HG02763 (cell line): ENCODE measurements at regions not wholly inside any gene's neighbourhood (a gene's known extent, or its start where the extent isn't known, plus 50 kb on each side); places are given as distances from the start of the nearest gene placed in this dataset.

Experiments
- ATAC-seq: cut with Tn5 transposase; IDR thresholded peaks from one replicate; pipeline ENCODE4 v1.9.1; 2021; ENCODE audit warnings: mild to moderate bottlenecking, moderate library complexity; ENCODE audit not compliant: unreplicated experiment

DNA sequence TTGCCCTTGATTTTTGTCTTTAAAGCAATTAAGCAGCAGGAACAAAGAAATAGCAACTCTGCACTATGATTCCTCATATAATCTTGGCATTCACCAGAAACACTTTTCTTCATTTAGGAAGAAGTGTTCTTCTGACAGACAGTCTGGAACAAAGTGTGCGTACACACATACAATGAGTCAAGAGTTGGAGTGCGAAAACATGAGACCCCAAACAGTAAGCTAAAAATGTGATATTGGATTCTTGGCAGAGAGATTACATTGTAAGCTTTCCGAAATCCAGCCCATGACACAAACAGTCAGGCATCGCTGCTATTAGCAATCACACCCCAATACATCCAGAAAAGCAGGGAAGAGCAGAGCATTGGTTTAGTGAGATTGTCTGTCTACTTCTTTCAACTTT lies 306.7 kb upstream of the TBC1D5 start:
- ATAC-seq = no peak

DNA sequence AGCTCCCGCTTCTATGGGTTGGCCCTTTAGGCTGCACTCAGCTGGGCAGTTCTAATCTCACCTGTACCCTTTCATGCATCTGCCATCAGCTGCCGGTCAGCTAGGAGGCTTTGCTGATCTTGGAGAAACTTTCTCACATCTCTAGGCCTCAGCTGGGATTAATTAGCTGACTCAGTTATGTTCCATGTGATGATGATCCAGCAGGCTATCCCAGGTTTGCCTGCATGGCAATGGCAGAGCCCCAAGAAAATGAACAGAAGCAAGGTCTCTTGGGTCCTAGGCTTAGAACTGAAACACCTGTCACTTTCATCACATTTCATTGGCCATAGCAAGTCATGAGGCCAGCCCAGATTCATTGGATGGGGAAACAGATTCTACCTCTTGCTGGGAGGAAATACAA lies 304.6 kb upstream of the TBC1D5 start:
- no peak for ATAC-seq

DNA sequence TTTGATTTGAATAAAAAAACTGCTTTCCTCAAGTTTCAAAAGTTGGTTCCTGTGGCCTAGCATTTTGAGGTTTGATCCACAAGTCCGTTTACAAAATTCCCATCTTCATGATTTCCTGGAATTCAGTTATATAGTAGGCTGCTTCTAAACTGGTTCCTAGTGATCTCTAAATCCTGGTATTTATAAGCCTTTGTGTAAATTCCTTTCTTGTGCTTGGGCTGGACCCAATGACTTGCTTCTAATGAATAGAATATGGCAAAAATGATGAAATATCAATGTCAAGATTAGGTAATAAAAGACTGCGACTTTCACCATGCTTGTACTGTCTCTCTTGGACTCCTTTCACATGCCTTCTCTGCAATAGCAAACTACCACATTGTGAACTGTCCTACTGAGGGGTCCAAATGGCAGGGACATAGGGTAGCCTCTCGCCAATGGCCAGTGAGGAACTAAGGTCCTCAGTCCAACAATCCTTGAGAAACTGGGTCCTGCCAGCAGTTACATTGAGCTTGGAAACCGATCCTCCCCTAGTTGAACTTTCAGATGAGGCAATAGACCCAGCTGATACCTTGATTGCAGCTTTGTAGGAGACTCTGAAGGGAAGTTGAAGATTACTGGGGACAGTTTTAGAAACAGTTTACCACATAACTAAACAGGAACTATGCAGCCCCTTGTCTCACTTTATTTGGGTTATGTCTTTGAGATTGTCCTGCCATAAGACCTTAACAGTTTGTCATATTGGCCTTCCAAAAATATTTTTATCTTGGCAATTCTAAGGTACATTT lies 303.9 kb upstream of the TBC1D5 start:
- ATAC-seq = no peak

DNA sequence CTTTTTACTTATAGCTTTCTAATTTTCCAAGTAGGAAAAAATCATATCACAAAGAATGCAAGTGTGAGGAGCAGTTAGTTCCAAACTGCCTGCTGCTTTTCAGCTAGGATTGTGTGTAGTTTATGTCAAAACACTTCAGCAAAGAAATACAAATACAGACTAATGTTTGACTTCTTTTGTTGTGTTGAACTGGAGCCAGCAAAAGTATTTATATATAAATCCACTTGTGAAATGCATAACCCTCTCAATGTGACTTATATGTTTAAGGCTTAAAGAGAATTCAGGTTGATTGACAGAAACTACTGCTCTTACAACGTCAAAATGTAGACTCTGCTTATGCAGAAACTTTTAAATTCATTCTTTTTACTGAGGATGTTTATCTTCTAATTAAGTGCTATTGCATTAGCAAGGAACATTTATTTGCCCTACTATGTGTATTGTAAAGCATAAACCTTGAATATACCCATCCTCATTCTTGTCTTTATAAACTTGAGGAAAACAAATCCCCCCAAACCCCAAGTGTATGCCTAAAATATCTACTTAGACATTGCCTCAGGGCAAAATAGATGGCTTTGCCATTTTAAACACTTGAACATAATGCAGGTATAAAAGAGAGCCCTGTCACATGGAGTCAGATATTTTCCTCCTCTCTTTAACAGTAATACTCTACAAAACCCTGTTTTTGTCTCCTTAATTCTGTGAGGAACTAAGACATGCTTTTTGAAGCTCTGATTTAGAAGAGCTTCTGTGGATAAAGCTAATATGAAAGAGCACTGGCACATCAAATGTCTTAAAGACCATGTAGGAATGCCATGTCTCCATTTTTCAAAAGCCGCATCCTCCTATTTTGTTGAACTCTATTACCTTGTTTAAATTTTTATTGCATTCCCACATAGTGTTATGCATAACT lies 302.8 kb upstream of the TBC1D5 start:
- ATAC-seq = no peak

DNA sequence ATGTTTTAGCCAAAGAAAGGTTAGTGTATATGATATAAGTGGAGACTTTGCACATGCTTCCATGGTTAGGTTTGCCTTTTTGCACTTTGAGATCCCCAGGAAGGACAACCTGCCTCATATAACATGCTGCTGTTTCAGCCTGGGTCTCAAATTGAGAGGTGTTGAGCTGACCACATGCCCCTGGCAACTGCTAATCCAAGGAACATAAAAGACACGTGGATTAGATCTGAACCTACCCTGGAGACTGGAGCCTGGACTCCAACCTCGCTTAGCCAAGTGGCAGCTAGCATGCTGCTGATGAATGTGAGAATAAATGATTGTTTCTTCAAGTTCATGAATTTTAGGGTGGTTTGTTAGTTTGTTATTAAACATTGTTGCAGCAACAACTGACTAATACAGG lies 301.8 kb upstream of the TBC1D5 start:
- no peak for ATAC-seq

DNA sequence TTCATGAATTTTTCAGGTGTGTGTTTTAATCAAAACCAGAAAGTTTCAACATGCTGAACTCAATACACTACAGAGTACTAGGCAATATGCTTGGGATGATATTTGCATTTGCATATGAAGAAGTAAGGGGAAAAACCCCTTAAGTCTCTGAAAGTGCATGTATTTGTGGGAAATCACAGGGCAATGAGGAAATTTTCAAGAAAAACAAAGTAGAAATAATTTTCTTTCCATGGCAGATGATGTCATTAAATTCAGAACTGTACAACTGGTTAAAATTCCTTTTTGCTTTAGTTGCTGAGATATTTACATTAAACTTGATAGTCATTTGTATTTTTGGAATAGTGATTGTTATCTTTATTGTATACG lies 294.0 kb upstream of the TBC1D5 start:
- ATAC-seq = no peak

DNA sequence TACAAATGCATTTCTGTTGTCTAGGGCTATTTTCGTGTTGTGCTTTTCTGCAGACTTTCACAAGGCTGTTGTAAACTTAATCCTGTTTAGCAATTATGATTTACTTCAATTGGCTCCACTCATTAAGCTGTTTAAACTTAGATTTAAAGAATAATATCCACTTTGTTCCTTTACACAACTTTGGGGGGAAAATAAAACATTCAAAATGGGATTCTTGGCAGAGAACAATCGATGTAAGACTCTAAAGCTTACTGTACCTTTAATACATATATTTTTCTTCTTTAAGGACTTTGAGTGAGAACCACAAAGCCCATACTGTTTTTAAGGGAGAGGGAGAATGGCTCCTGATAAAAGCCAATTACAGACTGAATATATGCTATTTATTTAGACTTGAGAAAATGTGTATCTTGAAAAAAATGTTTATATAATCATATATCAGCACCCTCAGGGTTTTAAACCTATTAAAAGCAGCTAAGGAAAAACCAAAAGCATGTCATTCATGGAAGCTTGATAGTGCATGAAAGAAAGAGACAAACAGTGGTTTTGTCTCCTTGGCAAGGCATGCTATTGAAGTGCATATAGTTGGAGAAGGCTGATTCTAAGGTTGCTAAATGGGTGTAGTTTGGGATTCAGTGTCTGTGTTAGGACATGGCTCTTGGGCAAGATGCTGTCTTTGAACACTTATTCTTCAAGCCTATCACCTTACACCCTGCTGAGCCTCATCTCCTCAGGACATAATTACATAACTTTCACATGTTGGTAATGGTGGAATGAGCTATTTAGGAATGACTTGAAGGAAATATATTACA lies 293.4 kb upstream of the TBC1D5 start:
- no peak for ATAC-seq

DNA sequence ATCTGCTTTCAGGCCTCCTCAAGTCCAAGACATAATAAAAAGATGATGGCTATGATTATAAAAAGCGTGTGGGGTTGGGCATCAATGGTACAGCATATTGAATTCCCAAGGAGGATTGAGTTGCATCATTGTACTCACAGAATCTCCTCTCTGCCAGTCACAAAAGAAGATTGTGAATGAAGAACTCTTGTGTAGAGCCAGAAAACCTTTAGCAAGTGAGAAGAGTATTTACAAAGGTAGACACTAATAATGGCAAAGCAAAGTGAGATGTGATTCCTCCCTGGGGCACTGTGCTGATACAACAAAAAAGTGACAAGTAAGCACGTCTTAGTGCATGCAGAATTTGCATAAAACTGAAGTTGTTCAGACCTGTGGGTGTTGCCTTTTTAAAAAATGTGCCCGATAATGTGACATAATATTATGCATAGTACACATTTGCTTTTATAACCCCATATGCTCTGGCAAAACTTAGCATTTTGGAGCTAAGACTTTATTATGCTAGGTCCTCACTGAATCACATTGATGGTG lies 291.2 kb upstream of the TBC1D5 start:
- no peak for ATAC-seq

DNA sequence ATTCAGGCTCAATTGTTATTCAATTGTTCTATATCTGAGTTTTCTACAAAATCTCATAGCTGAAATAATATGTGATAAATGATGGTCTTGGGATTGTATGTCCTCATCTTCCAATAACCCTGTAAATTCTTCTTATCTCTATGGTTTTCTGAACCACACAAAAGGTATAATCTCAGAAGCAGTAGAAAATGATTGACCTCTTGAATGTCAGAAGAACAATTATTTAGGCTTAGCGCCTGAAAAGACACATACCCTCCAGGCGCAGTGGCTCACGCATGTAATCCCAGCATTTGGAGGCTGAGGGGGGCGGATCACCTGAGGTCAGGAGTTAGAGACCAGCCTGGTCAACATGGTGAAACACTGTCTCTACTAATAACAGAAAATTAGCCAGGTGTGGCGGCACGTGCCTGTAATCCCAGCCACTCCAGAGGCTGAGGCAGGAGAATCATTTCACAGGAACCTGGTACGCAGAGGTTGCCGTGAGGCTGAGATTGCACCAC lies 288.0 kb upstream of the TBC1D5 start:
- no peak for ATAC-seq

DNA sequence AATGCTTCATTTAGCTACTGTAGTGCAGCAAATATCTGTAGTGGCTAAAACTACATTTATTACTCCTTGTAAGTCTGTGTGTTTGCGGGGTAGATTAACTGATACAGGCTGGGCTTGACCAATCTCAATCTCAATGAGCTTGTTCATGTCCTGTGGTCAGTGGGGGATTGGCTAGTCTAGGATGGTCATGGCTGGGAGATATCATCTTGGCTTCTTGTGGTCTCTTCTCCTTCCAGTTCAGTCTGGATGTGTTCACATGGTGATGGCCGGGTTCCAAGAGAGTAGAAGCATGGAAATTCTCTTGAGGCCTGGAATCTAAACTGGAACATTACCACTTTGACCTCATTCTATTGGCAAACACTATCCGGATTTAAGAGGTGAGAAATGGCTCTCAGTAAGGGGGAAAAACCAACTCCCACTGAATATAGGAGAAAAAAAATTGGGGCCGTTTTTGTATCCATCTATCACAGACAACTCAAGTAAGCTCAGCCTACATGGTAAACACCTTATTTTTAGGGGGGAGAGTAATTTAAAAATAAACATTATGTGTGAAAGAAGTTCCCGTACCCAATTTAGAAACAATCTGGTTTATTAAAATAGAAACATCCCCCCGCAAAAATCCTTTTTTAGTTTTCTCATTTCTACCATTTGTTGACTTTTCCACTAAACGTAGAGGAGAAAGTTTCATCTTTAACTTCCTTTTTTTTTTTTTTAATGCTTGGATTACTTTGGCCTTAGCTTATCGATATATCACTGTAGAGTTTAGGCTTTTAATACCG lies 284.9 kb upstream of the TBC1D5 start:
- no peak for ATAC-seq

DNA sequence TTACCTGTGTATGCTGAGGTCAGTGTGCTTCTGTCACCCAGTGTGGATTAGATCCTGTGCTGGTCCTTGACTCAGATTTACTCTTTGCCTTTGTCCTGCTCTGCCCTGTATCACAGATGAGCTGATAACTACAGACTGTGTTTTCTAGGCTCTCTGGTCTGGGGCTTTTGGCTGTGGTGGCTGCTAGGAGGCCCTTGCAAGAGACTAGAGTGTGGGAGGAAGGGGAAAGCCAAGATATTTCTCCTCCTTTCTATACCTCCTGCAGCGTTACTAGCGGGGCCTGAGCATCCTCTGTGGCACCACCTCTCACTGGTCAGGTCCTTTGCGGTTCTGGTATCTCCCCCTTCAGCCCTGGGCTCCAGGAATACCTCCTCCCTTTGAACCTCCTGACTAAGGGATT lies 282.3 kb upstream of the TBC1D5 start:
- ATAC-seq = peak; percentile 46

DNA sequence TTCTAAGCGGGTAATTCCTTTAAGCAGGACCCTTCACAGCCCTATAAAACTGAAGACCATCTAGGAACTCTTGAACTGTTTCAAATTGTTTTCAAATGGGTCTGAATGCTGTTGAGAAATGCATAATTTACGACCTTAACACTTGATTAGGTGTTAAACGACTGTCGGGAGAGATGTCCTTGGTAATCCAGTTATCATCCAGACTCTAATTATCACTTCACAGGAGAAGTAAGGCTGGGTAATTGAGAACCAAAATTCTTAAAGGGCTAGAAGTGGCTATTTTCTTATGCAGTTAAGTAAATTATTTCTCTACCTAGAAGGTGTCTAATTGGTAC lies 276.7 kb upstream of the TBC1D5 start:
- no peak for ATAC-seq

DNA sequence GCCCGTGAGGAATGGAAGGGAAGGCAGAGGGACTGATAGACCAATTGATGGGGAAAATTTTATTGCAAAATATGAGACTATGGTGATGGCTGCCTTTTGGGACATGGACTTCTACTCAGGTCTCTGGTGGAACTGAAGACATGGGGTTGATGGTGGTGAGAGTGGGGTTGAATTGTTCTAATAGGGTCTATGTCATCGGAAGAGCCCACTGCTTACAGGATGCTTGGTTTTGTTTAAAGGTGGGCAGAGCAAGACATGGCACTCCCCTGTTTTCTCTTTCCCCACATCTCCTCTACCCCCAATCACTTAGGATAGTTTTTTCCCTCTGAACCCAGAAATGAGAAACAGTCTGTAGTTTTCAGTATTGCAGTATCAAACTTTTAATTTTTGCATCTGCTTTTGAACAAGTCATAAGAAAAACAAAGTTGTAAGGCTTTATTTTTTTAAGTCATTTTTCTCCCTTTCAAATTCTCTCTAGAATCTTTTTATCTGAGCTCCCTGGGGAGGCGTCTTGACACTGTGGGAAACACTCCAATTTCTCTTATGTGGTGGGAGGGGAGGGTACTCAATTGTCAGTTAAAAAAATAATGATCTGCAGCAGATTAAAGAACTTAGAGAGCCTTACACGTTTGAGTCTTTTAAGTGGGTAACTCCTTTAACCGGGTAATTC lies 276.2 kb upstream of the TBC1D5 start:
- no peak for ATAC-seq

DNA sequence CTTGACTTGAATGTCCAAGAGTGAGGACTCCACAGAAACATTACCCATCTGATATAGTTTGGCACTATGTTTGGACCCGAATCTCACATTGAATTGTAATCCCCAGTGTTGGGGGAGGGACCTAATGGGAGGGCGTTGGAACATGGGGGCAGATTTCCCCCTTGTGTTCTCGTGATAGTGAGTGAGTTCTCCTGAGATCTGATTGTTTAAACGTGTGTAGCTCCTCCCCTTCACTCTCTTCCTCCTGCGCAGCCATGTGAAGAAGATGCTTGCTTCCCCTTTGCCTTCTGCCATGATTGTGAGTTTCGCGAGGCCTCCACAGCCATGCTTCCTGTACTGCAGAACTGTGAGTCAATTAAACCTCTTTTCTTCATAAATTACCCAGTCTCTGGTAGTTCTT lies 273.9 kb upstream of the TBC1D5 start:
- no peak for ATAC-seq

DNA sequence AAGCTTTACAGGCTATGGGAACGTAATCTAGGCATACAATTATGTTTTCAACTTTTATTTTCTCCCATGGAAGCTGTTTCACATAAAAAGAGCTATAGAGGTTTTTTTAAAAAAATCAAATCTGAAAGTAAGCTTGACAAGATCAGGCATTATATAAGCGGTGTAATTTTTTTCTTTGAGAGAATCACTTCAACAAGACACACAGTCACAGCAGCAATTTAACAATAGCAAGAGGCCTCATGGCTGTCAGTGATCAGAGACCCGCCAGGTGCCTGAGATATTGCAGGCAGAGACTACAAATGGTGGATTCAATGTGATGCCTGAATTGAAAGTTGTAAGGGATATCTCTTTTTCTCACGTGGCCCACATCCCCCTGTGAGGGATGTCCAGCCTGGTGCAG lies 270.5 kb upstream of the TBC1D5 start:
- ATAC-seq = no peak

DNA sequence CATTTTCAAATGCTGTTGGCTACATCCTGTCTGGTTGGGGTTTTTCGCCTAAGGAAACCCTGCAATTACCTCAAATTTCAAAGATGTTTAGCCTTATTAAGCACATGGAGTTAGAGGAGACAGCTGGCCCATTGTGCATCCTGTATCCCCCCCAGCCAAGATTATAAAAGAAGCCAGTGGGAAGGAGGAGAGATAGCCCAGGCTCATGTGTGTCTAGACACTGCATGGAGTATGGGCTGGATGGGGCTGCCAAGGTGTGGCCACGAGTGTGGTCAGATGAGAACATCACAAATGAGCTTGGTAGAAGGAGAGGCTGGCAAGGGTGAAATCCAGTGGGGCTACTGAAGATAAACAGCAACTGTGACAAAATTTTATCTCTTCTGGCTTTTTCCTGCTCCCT lies 270.0 kb upstream of the TBC1D5 start:
- no peak for ATAC-seq

DNA sequence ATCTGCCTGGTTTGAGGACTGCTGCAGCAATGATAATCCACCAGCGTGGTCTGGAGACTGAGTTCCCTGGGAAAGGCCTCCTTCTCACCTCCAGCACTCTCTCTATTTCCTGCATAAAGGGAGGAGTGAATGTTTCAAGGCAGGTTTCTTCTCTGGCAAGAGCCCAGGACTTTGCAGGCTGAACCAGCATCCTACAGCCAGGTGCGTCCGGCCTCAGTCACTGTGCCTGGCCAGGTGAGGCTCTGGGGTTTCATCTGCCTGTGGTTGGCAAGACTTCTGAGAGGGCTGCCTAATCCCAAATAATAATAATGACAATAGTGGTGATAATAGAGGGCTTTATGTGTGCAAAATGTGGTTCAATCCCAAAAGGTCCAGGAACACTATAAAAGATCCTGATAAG lies 269.0 kb upstream of the TBC1D5 start:
- no peak for ATAC-seq

DNA sequence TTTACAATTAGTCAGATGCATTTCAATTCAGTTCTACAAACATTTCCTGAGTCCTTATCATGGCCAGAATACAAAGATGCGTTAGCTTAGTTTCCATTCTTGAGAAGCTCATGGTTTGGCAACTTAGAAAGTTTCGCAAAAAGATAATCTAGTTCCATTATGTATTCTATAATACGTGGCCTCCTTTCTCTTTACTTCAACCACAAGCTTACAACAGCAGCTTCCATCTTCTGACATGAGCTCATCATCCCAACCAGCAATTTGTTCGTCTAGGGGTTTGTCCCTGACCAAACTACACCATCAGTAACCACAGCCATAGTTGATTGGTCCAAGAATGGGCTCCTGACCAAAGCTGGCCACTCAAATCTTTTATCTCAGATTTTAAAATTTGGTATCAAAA lies 267.6 kb upstream of the TBC1D5 start:
- ATAC-seq = no peak

DNA sequence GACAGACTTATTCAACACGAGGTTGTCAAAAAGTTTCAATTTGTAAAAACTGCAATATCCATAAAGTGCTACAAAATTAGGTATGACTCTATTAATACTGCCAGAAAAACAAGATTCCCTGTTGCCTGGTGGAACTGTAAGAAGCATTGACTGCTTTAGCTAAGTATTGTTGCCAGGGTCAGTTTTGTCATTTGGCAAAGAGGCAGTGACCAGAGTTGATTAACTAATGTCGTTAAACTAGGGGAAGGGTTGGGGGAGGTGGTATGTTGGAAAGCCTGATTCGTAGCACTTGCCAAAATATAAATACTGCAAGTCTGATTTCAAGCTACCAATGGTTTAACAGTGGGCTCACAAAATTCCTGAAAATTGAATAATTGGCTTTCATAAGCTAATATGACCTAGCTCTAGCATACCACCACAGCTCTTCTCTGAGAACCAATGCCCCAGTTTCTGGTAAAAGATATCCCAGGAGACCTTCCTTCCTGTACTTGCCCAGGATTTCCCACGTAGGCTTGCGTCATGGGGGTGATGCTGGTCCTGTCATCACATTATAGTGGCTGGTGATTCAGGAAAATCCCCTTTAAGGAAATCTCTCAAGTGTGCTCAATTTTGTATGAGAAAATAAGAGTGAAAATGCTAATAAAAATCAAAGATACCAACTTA lies 266.4 kb upstream of the TBC1D5 start:
- ATAC-seq = no peak
